ENCODE measurements at regions not wholly inside any gene's neighbourhood (a gene's known extent, or its start where the extent isn't known, plus 50 kb on each side); places are given as distances from the start of the nearest gene placed in this dataset.

- no peak for TF ChIP-seq CTCF (IDR thresholded peaks at IDR 0.05)
- no peak for TF ChIP-seq POLR2A (IDR thresholded peaks at IDR 0.05)
- no peak for TF ChIP-seq EP300 (IDR thresholded peaks at IDR 0.05)
- TF ChIP-seq POLR2AphosphoS5 (IDR thresholded peaks at IDR 0.05), result no peak
These were observed 237.9 kb downstream of the FOXD2 start for GRCh38 chr1:47675721-47676120.

All from suprapubic skin (tissue), 4 donors.